Effector CD4-positive, alpha-beta T cell (primary cell): ENCODE measurements at regions not wholly inside any gene's neighbourhood (a gene's known extent, or its start where the extent isn't known, plus 50 kb on each side); places are given as distances from the start of the nearest gene placed in this dataset.
"Not testable (repeated sequence)": the region's sequence is repeated elsewhere in the genome, so short reads cannot be mapped to it uniquely, and the experiment has no call there.

Experiments used
- DNase-seq: peaks from one replicate; pipeline ENCODE4 v3.0.0-alpha.2; 2020

DNA sequence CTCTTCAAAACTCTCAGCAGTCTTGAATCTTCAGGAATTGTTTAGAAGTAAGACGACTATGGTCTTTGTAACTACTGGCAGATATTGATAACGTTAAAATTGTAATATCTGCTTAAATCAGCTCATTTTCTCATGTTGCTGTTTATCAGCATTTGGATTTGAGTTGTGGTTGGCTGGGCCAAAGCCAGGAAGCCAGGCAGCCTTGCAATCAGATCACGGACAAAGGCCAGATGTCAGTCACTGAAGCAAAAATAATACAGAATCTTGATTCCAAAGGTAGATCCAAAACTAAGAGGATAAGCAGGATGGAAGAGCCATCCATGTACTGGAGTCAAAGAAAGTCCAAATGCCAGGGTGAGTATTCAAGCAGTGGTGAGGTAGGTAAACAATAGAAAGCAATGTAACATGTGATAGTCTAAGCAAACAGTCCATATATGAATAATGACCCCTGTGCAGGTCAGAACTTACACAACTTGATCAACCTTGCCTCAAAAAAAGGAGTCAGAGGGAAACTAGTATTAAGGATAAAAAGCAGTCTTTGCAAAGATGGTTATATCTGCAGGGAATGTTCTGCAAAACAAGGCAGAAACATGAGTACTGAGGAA, 95.8 kb upstream of the RAP1B start:
- DNase-seq = no peak

- no peak for DNase-seq
Measured at GRCh38 chr12:68515793-68516192, 94.9 kb upstream of the RAP1B start.

DNA sequence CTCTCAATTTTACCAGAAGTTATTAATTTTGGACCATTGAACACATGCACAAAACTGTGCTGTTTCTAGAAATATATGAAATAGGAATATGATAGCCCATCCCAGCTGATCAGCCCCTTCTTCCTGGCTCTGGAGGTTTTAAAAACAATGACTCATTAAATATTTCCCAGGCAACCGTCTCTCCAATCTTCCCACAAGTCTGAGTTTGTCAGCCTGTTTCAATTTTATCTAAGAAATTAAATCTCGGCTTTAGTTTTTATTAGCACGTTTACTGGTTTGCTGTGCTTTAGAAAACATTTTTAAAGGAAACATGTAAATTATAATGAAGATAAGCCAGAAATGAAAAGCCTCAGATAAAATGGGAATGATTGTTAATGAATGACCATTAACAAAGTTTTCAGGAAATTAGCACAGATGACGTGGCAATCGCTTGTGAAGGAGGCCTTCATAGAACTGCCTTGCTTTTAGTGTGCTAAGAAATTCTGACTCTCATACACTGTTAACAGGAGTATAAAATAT, 89.3 kb upstream of the RAP1B start:
- DNase-seq = no peak

DNA sequence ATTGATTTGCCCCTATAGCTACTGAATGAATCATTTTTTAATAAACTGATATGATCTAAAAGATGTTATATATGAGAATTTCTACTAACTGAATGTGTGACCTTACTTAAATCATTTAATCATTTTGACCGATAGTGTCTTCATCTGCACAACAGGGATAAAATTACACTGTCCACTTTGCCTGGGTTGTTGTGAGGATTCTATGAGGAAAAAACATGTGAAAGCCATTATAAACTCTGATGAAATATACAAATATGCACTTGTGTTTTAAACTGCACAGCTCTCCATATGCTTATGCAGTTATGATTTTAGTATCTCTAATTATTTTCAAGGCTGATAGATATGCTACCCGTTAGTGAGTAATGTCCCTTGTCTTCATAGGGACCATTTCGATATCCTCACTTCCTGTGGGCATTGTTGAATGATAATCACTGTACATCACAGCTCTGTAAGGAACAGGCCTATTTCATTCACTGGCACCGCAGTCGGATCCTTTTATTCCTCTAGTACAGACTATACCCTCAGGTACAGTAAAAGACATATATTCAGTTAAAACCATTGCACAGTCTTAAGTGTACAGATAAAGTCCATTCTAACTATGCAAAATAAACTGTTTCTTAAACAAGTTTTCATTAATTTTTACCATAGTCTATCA, 88.7 kb upstream of the RAP1B start:
- no peak for DNase-seq

- DNase-seq = no peak
Measured at GRCh38 chr12:68529466-68529865, 81.2 kb upstream of the RAP1B start.

DNA sequence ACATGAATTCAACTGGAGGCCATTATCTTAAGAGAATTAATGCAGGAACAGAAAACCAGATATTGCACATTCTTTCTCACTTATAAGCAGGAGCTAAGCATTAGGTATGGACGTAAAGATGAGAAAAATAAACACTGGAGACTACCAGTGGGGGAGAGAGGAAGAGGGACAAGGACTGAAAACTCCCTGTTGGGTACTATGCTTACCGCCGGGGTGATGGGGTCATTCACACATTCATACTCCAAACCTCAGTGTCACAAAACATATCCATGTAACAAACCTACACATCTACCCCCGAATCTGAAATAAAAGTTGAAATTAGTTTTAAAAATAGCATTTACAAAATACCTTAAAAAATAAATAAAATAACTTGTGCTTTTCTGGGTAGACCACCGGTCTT, 80.8 kb upstream of the RAP1B start:
- DNase-seq = no peak

DNA sequence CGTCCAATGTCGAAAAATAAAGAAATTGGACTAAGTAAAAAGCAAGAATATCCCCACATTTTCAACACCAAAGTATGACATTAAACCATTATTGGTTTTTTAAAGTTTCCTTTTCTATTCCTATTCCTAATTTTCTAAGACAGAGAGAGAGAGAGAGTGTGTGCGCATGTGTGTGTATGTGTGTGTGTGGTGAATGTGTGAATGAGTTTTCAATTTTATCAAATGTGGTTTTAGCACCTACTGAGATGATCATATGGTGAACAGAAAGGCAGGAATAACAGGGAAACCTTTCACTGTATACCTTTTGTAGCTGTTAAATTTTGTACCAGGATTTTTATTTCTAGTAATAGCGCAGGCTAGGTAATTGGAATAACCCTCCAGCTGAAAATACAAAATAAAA, 80.4 kb upstream of the RAP1B start:
- no peak for DNase-seq

- DNase-seq = no peak
Measured at GRCh38 chr12:68530965-68531364, 79.7 kb upstream of the RAP1B start.

DNA sequence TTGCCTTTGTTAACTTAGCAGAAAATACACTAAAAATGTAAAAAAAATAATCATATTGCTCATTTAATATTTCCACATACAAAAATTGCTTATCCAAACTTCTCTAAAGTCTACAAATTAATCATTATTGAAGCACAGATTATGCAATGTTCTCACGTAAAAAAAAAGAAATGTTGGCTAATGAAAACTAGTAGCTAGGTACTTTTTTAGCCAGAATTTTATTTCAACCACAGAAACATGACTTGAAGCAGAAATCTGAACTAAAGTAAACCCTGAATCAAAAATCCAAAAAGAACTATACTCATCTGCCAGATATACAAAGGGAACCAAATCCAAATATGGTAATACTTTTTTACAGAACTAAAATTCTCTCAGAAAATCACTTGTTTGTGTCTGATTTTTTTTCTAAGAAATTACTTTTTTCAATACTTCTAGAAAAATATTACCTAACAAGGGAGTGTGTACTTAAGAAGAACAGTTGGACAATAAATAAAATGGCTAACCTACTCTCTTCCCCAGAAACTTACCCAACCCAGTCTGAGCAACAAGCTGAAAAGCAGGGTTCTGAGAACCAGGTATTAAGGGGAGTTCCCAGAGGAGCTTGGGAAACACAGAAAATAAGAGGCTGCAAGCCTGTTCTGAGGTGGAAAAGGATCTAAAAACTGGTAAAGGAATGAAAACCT, 78.4 kb upstream of the RAP1B start:
- DNase-seq = no peak

- DNase-seq = no peak
Measured at GRCh38 chr12:68532887-68533248, 77.8 kb upstream of the RAP1B start.

- DNase-seq = no peak
Measured at GRCh38 chr12:68534108-68534507, 76.6 kb upstream of the RAP1B start.

DNA sequence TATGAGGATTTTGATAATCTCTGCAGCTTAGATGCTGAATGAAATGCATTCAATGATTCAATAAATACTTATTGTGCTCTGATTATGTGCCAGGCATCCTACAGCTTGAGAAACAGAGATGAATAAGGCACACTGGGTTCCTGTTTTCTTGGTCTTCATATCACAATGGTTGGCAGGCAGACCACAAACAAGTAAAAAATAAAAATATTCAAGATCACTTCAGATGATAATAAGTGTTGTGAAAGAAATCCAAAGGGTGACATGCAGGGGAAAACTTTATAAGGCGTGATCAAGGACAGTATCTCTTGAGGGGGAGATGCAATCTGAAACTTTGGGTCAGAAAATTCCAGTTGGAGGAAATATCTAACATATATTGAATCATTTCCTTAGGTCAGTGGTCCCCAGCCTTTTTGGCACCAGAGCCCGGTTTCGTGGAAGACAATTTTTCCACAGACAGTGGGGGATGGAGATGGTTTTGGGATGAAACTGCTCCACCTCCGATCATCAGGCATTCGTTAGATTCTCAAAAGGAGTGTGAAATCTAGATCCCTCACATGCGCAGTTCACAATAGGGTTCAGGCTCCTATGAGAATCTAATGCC, 73.7 kb upstream of the RAP1B start:
- DNase-seq = no peak

- DNase-seq = no peak
Measured at GRCh38 chr12:68537571-68537970, 73.1 kb upstream of the RAP1B start.

- peak; percentile 12 for DNase-seq
Measured at GRCh38 chr12:68538726-68539614, 71.7 kb upstream of the RAP1B start.

- no peak for DNase-seq
Measured at GRCh38 chr12:68539615-68539952, 71.1 kb upstream of the RAP1B start.

DNA sequence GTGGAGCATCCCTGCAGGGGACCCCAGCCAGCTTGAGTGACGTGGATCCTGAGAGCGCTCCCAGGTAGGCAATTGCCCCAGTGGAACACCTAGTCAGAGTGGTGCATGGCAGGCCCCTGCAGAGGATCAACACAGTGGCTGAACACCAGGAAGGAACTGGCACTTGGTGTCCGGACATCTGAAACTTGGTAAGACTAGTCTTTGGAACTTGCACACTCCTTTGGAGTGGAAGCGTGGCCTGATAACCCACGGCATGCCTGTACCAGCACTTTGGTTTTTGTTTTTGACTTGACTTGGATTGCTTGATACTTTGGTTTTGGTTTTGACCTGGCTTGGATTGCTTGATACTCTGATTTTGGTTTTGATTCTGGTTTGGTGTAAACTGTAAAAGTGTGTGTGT, 69.9 kb upstream of the RAP1B start:
- not testable (repeated sequence) for DNase-seq

GRCh38 chr12:68547318-68547717, 63.4 kb upstream of the RAP1B start:
- not testable (repeated sequence) for DNase-seq

DNA sequence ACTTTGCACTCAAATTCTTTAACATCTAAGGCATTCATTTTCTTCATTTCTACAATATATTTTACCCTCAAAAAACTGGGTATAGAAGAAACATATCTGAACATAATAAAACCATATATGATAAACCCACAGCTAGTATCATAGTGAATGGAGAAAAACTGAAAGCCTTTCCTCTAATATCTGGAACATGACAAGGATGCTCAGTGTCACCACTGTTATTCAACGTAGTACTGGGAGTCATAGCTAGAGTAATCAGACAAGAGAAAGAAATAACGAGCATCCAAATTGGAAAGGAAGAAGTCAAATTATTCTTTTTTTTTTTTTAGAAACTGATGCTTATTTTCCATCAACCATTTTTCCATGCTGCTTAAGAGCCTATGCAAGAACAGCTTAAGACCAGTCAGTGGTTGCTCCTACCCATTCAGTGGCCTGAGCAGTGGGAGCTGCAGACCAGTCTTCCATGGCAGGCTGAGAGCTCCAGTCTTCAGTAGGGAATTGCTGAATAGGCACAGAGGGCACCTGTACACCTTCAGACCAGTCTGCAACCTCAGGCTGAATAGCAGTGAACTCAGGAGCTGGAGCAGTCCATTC, 58.0 kb upstream of the RAP1B start:
- not testable (repeated sequence) for DNase-seq

DNA sequence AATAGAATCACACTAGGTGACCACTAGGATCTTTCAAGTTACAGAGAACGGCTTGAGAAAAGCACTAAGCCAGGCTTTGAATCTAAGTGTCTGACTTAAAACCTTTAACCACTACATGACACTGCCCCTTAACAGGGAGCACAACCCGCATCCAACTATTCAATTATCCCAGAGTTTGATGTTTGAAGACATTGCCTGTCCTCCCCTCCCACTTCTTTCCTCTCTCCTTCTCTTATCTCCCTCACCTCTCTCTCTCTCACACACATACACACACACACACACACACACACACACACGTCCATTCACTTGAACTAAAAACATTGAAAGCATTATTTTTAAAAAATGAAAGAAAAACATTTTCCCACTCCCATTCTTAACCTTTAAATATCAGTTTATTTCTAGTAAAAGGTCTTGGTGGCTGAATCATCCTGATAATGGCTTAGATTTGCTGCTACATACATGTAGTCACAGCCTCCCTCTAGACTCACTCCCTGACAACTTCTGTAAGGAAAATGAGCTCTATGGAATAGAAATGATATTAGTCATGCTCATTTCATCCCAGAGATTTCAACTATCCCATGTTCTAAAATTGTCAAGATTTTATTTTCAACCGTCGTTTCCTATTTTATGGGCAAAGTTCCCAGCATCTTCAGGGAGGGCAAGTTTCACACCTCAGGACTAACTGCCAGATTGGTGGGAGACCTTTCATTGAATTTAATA, 53.5 kb upstream of the RAP1B start:
- no peak for DNase-seq

- no peak for DNase-seq
Measured at GRCh38 chr12:68559246-68559645, 51.5 kb upstream of the RAP1B start.

DNA sequence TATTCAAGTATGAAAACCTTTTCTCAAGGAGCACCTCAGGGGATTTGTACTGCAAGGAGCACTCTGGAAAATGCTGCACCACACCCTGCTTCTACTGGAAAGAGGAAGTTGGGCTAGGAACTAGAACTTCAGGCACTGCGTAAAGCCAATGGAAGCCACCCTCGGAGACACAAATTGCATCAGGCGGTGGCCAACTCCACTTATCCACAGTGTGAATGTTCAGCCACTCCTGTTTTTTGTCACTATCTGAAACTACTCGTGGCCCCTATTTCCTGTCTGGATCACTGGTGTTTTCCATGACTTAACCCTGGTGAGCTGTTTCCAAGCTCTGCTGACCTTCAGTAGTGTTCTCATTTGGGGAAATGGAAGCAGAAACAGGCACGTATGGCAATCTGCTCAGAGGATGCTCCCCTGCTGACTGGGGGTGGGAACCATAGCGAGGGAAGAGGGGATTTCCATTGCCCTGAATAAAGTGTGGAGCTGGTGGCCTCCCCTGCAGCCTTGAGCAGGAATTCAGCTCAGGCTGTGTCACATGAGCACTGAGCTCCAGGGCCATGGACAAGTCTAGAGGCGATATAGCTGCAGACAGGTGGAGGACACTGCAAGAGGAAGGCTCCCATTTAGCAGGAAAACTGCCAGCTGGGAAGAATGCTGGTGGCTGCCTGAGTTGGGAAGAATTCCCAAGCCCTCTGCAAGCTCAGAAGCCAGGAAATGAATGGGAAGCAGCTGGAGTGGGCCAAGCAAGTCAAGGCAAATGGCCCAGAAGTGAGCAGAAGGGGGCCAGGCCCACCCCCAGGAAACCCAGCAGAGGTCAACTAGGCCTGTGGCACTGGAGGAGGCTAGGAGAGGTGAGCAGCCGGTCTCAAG, 50.5 kb upstream of the RAP1B start:
- DNase-seq = no peak
